H9 (cell line): ENCODE measurements at regions not wholly inside any gene's neighbourhood (a gene's known extent, or its start where the extent isn't known, plus 50 kb on each side); places are given as distances from the start of the nearest gene placed in this dataset.

Experiments used
- DNase-seq: peaks from one replicate; pipeline ENCODE4 v3.0.0-alpha.2; 2017
- H2AFZ ChIP-seq: one replicate; pipeline ENCODE4 v1.6.1; 2013; ENCODE audit warnings: mild to moderate bottlenecking, low read length, control low read depth, moderate library complexity
- H2AK5ac ChIP-seq: 2 replicates; pipeline ENCODE4 v1.6.1; 2013; ENCODE audit warnings: low read length, control low read depth, mixed read lengths; ENCODE audit not compliant: insufficient read length
- H2BK120ac ChIP-seq: one replicate; pipeline ENCODE4 v1.6.1; 2013; ENCODE audit warnings: low read depth, mild to moderate bottlenecking, low read length, control low read depth, inconsistent platforms; ENCODE audit not compliant: poor library complexity, severe bottlenecking
- H2BK12ac ChIP-seq: 2 replicates; pipeline ENCODE4 v1.6.1; 2013; ENCODE audit warnings: low read length, control low read depth, mixed read lengths, low read depth; ENCODE audit not compliant: insufficient read length
- H2BK15ac ChIP-seq: 2 replicates; pipeline ENCODE4 v1.6.1; 2013; ENCODE audit warnings: low read depth, low read length, control low read depth
- H2BK20ac ChIP-seq: one replicate; pipeline ENCODE4 v1.6.1; 2013; ENCODE audit warnings: low read depth, mild to moderate bottlenecking, low read length, control low read depth, inconsistent platforms; ENCODE audit not compliant: poor library complexity, severe bottlenecking
- H2BK5ac ChIP-seq: 2 replicates; pipeline ENCODE4 v1.6.1; 2013; ENCODE audit warnings: low read length, control low read depth, mixed read lengths; ENCODE audit not compliant: insufficient read length
- H3K14ac ChIP-seq: 2 replicates; pipeline ENCODE4 v1.6.1; 2013; ENCODE audit warnings: low read length, control low read depth; ENCODE audit not compliant: insufficient read depth
- H3K18ac ChIP-seq: 2 replicates; pipeline ENCODE4 v1.6.1; 2013; ENCODE audit warnings: low read depth, mild to moderate bottlenecking, mixed read lengths, low read length, control low read depth; ENCODE audit not compliant: insufficient read length
- H3K23ac ChIP-seq: 2 replicates; pipeline ENCODE4 v1.6.1; 2013; ENCODE audit warnings: low read length, control low read depth, mixed read lengths, low read depth; ENCODE audit not compliant: insufficient read length
- H3K23me2 ChIP-seq: 2 replicates; pipeline ENCODE4 v1.6.1; 2013; ENCODE audit warnings: low read depth, mild to moderate bottlenecking, mixed read lengths, low read length, control low read depth; ENCODE audit not compliant: insufficient read length, poor library complexity, severe bottlenecking
- H3K27ac ChIP-seq: 2 replicates; pipeline ENCODE4 v1.5.1; 2013; ENCODE audit warnings: low read length, control low read depth, mixed read lengths, low read depth; ENCODE audit not compliant: insufficient read length
- H3K27me3 ChIP-seq: 2 replicates; pipeline ENCODE4 v1.6.1; 2013; ENCODE audit warnings: low read length, control low read depth, inconsistent platforms; ENCODE audit not compliant: insufficient read depth
- H3K4ac ChIP-seq: 2 replicates; pipeline ENCODE4 v1.6.1; 2013; ENCODE audit warnings: low read depth, mild to moderate bottlenecking, control low read depth, inconsistent platforms, low read length, moderate library complexity
- H3K4me1 ChIP-seq: 2 replicates; pipeline ENCODE4 v1.6.1; 2013; ENCODE audit warnings: low read length, control low read depth, inconsistent platforms; ENCODE audit not compliant: insufficient read depth
- H3K4me2 ChIP-seq: 2 replicates; pipeline ENCODE4 v1.6.1; 2013; ENCODE audit warnings: low read length, control low read depth, mixed read lengths; ENCODE audit not compliant: insufficient read length, insufficient read depth
- H3K56ac ChIP-seq: 2 replicates; pipeline ENCODE4 v1.6.1; 2013; ENCODE audit warnings: low read depth, mild to moderate bottlenecking, mixed read lengths, low read length, control low read depth; ENCODE audit not compliant: insufficient read length
- H3K79me1 ChIP-seq: 2 replicates; pipeline ENCODE4 v1.6.1; 2013; ENCODE audit warnings: low read depth, mild to moderate bottlenecking, moderate library complexity, low read length, control low read depth, inconsistent platforms; ENCODE audit not compliant: insufficient read depth, poor library complexity, severe bottlenecking
- H3K79me2 ChIP-seq: 2 replicates; pipeline ENCODE4 v1.6.1; 2013; ENCODE audit warnings: low read length, control low read depth, inconsistent platforms; ENCODE audit not compliant: insufficient read depth
- H3K9ac ChIP-seq: 2 replicates; pipeline ENCODE4 v1.6.1; 2013; ENCODE audit warnings: low read length, control low read depth, mixed read lengths; ENCODE audit not compliant: insufficient read length; ENCODE audit errors: extremely low read depth
- H3K9me3 ChIP-seq: one replicate; pipeline ENCODE4 v1.6.1; 2013; ENCODE audit warnings: low read depth, low read length, inconsistent platforms; ENCODE audit not compliant: control insufficient read depth
- H3T11ph ChIP-seq: one replicate; pipeline ENCODE4 v1.6.1; 2013; ENCODE audit warnings: mild to moderate bottlenecking, low read length, control low read depth, inconsistent platforms
- H4K20me1 ChIP-seq: one replicate; pipeline ENCODE4 v1.6.1; 2013; ENCODE audit not compliant: control insufficient read depth, insufficient read length, insufficient read depth
- H4K5ac ChIP-seq: 2 replicates; pipeline ENCODE4 v1.6.1; 2013; ENCODE audit warnings: low read depth, mild to moderate bottlenecking, mixed read lengths, low read length, control low read depth; ENCODE audit not compliant: insufficient read length
- H4K8ac ChIP-seq: replicated peaks from 2 replicates; pipeline ENCODE4 v1.6.1; 2013; ENCODE audit warnings: low read length, control low read depth, mixed read lengths, low read depth; ENCODE audit not compliant: insufficient read length
- H4K91ac ChIP-seq: 2 replicates; pipeline ENCODE4 v1.6.1; 2013; ENCODE audit warnings: low read depth, mild to moderate bottlenecking, moderate library complexity, mixed read lengths, low read length, control low read depth; ENCODE audit not compliant: insufficient read length
- H3K27ac Mint-ChIP-seq, 3 experiments: 2 replicates in 2 of 3; 3 replicates in 1 of 3; pipeline ENCODE4 v1.8.0; 2020 to 2021; ENCODE audit warnings: mixed read lengths in 3 of 3, mild to moderate bottlenecking in 1 of 3, moderate library complexity in 1 of 3
- H3K27me3 Mint-ChIP-seq: 2 replicates; pipeline ENCODE4 v1.8.0; 2021; ENCODE audit warnings: low read depth, mild to moderate bottlenecking, moderate library complexity, mixed read lengths
- H3K36me3 Mint-ChIP-seq, 3 experiments: 2 replicates in 2 of 3; 3 replicates in 1 of 3; pipeline ENCODE4 v1.8.0; 2020 to 2021; ENCODE audit warnings: low read depth in 3 of 3, mixed read lengths in 3 of 3; ENCODE audit not compliant: insufficient read depth in 1 of 3
- H3K4me1 Mint-ChIP-seq, 2 experiments: 2 replicates each; pipeline ENCODE4 v1.8.0; 2020; ENCODE audit warnings: mixed read lengths in 2 of 2
- H3K4me3 Mint-ChIP-seq, 2 experiments: 2 replicates in 1 of 2; 3 replicates in 1 of 2; pipeline ENCODE4 v1.8.0; 2020 to 2021; ENCODE audit warnings: mild to moderate bottlenecking in 2 of 2, mixed read lengths in 2 of 2, moderate library complexity in 1 of 2
- H3K9me3 Mint-ChIP-seq, 2 experiments: 2 replicates in 1 of 2; 3 replicates in 1 of 2; pipeline ENCODE4 v1.8.0; 2020; ENCODE audit warnings: mild to moderate bottlenecking in 2 of 2, mixed read lengths in 2 of 2, moderate library complexity in 1 of 2
- WGBS: extraction: QIAGEN DNeasy Blood & Tissue Kit; methylation state at CpG from one replicate; pipeline ENCODE4 v1.1.7; 2013; ENCODE audit warnings: missing lambda C conversion rate, low lambda C conversion rate, mixed read lengths; ENCODE audit not compliant: insufficient read length; ENCODE audit errors: extremely low coverage; 5-methylcytosine and 5-hydroxymethylcytosine counted together
- TF ChIP-seq, protein P1 (sequence below): fragments of 200-600 bp; sonication (generic); conservative IDR thresholded peaks from 3 replicates; pipeline ENCODE4 v1.8.0; 2021; ENCODE audit warnings: antibody characterized with exemption, mild to moderate bottlenecking

DNA sequence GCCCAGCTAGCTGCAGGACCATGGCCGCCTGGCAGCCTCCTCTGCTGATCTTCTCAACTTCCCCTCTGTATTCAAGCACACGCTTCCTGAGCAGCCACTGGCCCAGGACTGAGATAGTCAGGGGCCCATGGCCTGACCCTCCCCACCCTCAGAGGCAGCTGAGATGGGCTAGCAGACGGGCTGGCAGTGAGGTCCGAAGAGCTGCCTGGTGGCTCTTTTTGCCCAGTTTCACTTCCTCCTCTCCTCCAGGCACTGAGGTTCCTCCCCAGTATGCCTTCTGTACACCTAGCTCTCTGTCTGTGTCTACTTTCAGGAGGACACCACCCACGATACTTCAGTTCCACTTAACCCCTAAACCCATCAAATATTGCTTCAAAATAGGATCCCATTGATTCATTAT is 395.6 kb downstream of the TNS3 start:
- Histone ChIP-seq H4K20me1 (no peaks in the 10 kb centered on the region), H3K9me3 (no peaks in the 10 kb centered on the region), H2BK5ac (no peak overlapping the region), H3K4me1 (no peaks in the 10 kb centered on the region), H2AK5ac (no peak overlapping the region), H2BK12ac (no peak overlapping the region), H3K27me3 (no peaks in the 10 kb centered on the region), H3K23ac (no peak overlapping the region), H3K4ac (no peak overlapping the region), H3K18ac (no peak overlapping the region), H3K4me2 (no peak overlapping the region), H2AFZ (no peak overlapping the region), H3K79me2 (no peaks in the 10 kb centered on the region), H3K79me1 (no peaks in the 10 kb centered on the region), H2BK15ac (no peak overlapping the region), H3K56ac (no peak overlapping the region), H4K5ac (no peak overlapping the region), H3K9ac (no peak overlapping the region), H3K23me2 (no peaks in the 10 kb centered on the region), H4K91ac (no peak overlapping the region), H3K14ac (no peak overlapping the region), H2BK120ac (no peak overlapping the region), H3K27ac (no peak overlapping the region), H4K8ac (no peak overlapping the region), H2BK20ac (no peak overlapping the region), H3T11ph (no peak overlapping the region)
- H3K27me3 Mint-ChIP-seq = peaks cover 12% of the 10 kb centered on the region
- H3K4me1 Mint-ChIP-seq = peaks cover 8 to 10% of the 10 kb centered on the region in 2 experiments
- no peaks in the 10 kb centered on the region for H3K9me3 Mint-ChIP-seq
- TF ChIP-seq, protein P1, sequence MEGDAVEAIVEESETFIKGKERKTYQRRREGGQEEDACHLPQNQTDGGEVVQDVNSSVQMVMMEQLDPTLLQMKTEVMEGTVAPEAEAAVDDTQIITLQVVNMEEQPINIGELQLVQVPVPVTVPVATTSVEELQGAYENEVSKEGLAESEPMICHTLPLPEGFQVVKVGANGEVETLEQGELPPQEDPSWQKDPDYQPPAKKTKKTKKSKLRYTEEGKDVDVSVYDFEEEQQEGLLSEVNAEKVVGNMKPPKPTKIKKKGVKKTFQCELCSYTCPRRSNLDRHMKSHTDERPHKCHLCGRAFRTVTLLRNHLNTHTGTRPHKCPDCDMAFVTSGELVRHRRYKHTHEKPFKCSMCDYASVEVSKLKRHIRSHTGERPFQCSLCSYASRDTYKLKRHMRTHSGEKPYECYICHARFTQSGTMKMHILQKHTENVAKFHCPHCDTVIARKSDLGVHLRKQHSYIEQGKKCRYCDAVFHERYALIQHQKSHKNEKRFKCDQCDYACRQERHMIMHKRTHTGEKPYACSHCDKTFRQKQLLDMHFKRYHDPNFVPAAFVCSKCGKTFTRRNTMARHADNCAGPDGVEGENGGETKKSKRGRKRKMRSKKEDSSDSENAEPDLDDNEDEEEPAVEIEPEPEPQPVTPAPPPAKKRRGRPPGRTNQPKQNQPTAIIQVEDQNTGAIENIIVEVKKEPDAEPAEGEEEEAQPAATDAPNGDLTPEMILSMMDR = no peak
- no peaks in the 10 kb centered on the region for H3K36me3 Mint-ChIP-seq
- H3K27ac Mint-ChIP-seq = no peak overlapping the region
- no peak for DNase-seq
- WGBS = no CpG with 5 or more reads among the region's 5 CpGs
- no peak overlapping the region for H3K4me3 Mint-ChIP-seq
